IPS-15b (cell line): ENCODE measurements at regions not wholly inside any gene's neighbourhood (a gene's known extent, or its start where the extent isn't known, plus 50 kb on each side); places are given as distances from the start of the nearest gene placed in this dataset.

Experiments used
- H3K27me3 ChIP-seq: one replicate; pipeline ENCODE4 v1.6.1; 2013; ENCODE audit warnings: low read length; ENCODE audit not compliant: control insufficient read depth, insufficient read depth
- H3K36me3 ChIP-seq: one replicate; pipeline ENCODE4 v1.6.1; 2013; ENCODE audit warnings: low read length; ENCODE audit not compliant: control insufficient read depth, insufficient read depth
- H3K4me1 ChIP-seq: one replicate; pipeline ENCODE4 v1.6.1; 2013; ENCODE audit warnings: mild to moderate bottlenecking, low read length; ENCODE audit not compliant: control insufficient read depth, insufficient read depth
- H3K4me3 ChIP-seq: one replicate; pipeline ENCODE4 v1.5.1; 2013; ENCODE audit warnings: low read depth, low read length
- H3K9ac ChIP-seq: one replicate; pipeline ENCODE4 v1.6.1; 2013; ENCODE audit warnings: low read depth, mild to moderate bottlenecking, low read length
- H3K9me3 ChIP-seq: one replicate; pipeline ENCODE4 v1.6.1; 2013; ENCODE audit warnings: mild to moderate bottlenecking, low read length; ENCODE audit not compliant: control insufficient read depth, insufficient read depth

DNA sequence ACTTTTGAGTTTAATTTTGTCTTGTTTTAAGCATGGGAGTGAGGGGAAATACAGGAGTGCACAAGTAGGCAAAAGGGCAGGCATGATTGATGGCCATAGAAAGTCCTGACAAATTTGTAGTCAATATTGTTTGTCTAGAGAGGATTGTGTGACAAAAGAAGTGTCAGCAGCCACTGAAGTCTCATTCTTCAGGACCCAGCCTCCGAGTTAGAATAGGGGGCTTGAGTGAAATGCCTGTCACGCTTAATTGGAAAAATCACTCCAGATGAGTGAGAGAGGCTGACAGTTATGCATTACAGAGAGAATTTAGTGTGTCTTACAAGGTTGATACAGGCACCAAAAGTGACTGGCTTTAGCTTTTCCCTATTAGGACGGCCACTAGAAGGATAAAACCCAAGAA is 81.9 kb upstream of the RPS23 start:
- Histone ChIP-seq H3K9ac (no peak overlapping the region), H3K4me1 (no peaks in the 10 kb centered on the region), H3K36me3 (no peaks in the 10 kb centered on the region), H3K4me3 (no peak overlapping the region), H3K9me3 (no peaks in the 10 kb centered on the region), H3K27me3 (no peaks in the 10 kb centered on the region)

DNA sequence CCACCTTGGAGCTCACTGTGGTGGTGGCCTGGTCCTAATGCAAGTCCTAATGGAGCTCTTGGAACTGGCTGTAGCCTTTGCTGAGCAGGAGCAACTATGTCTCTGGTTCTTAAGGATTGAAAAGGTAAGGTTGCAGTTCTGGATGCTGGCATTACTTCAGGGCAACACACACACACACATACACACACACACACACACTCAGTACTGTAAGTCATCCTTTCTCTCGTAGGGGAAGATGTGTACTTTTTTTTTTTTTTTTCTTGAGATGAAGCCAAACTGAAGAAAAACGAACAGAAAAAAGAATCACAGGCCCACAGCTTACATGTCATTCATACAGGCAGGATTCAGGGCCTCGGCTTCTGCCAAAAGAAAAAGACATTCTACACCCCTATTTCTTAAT is 81.1 kb upstream of the RPS23 start:
- Histone ChIP-seq H3K27me3 (no peaks in the 10 kb centered on the region), H3K4me1 (no peaks in the 10 kb centered on the region), H3K9me3 (no peaks in the 10 kb centered on the region), H3K9ac (no peak overlapping the region), H3K36me3 (no peaks in the 10 kb centered on the region), H3K4me3 (no peak overlapping the region)

GRCh38 chr5:82358457-82358856 is 80.3 kb upstream of the RPS23 start:
- Histone ChIP-seq H3K27me3 (no peaks in the 10 kb centered on the region), H3K4me3 (no peak overlapping the region), H3K9ac (no peak overlapping the region), H3K4me1 (no peaks in the 10 kb centered on the region), H3K36me3 (no peaks in the 10 kb centered on the region), H3K9me3 (no peaks in the 10 kb centered on the region)

DNA sequence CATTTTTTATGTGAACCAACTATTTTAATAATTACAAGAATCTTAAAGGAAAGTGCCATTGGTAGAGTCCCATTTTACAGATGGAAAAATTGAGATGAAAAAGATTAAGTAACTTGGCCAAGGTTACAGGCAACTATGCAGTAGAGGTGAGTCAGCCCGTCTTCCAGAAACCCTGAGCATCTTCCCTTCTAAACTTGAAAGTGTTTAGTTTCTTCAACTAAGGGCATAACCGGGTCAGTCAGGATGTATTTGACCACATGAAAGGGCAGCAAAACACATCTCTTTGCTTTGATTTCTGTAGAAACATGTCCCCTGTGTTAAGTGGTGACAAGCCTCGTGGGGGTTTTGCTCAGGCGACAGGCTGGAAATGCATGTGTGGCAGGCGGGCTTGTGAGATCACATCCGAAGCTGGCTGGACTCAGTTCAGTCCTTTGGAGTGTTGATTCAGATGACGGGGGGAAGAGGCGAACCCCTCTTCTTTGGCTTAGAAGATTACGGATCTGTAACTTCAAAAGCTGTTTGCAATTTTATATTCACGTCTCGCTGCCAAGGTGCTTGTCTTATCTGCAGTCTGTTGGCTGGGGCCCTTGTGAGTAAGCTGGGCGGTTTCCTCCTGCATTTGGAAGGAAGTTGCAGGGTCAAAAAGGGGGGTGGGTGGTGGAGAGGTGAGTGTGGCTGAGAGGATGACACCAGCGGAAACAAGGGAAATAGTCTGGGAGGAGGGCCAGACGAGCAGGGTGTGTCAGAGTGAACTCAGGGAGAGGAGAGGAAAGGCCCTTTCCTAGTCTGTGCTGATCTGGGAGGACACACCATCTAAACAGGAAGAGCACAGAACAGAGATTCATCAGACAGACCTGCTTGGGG is 78.9 kb upstream of the RPS23 start:
- H3K9me3 ChIP-seq, result no peaks in the 10 kb centered on the region
- H3K27me3 ChIP-seq, result no peaks in the 10 kb centered on the region
- H3K4me1 ChIP-seq, result no peaks in the 10 kb centered on the region
- H3K9ac ChIP-seq, result no peak overlapping the region
- H3K4me3 ChIP-seq, result no peak overlapping the region
- H3K36me3 ChIP-seq, result no peaks in the 10 kb centered on the region

DNA sequence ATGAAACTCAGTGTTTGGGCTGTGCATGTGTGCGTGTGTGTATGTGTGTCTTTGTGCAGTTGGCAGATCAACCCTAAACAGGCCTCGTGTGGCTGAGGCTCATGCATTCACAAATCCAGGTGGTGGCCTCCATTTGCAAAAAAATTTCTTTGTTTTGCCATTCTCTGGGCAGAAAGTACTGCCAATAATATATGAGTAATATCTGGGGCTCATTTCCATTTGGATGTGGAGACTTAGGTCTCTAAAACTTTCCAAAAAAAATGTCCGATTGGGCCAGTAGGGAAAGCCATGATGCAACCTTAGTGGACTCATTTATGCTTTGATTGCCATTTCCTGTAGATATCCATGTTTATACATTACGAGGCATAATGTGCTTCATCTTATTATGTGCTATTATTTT is 77.9 kb upstream of the RPS23 start:
- Histone ChIP-seq H3K36me3 (no peaks in the 10 kb centered on the region), H3K27me3 (no peaks in the 10 kb centered on the region), H3K4me1 (no peaks in the 10 kb centered on the region), H3K9me3 (no peaks in the 10 kb centered on the region), H3K4me3 (no peak overlapping the region), H3K9ac (no peak overlapping the region)

- Histone ChIP-seq H3K36me3 (no peaks in the 10 kb centered on the region), H3K4me1 (no peaks in the 10 kb centered on the region), H3K27me3 (no peaks in the 10 kb centered on the region), H3K4me3 (no peak overlapping the region), H3K9ac (no peak overlapping the region), H3K9me3 (no peaks in the 10 kb centered on the region)
Observed at GRCh38 chr5:82355496-82355895, 77.3 kb upstream of the RPS23 start.

- H3K27me3 ChIP-seq, result no peaks in the 10 kb centered on the region
- H3K9me3 ChIP-seq, result no peaks in the 10 kb centered on the region
- H3K4me3 ChIP-seq, result no peak overlapping the region
- H3K36me3 ChIP-seq, result no peaks in the 10 kb centered on the region
- H3K4me1 ChIP-seq, result no peaks in the 10 kb centered on the region
- no peak overlapping the region for H3K9ac ChIP-seq
Observed at GRCh38 chr5:82355053-82355452, 76.9 kb upstream of the RPS23 start.

DNA sequence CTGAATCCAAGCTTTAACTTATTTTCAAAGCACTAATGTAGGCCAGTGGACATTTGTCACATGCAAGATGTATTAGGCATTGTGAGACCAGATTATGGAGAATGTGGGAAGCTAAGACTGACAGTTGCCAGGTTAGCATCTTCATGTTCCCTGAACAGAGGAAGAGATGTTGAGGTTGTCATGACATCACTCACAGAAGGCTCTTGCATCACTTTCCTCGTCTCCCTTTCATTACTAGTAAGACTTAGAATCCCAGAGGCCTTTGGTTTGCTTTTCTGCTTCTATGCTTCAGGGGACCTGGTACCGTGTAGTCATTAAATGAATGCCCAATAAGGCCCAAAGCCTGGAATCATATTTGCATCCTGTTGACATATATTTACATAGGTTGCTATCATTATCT is 76.4 kb upstream of the RPS23 start:
- no peaks in the 10 kb centered on the region for H3K4me1 ChIP-seq
- no peak overlapping the region for H3K4me3 ChIP-seq
- no peak overlapping the region for H3K9ac ChIP-seq
- H3K36me3 ChIP-seq, result no peaks in the 10 kb centered on the region
- no peaks in the 10 kb centered on the region for H3K9me3 ChIP-seq
- H3K27me3 ChIP-seq, result no peaks in the 10 kb centered on the region

GRCh38 chr5:82353522-82353921 is 75.4 kb upstream of the RPS23 start:
- Histone ChIP-seq H3K4me3 (no peak overlapping the region), H3K4me1 (no peaks in the 10 kb centered on the region), H3K9ac (no peak overlapping the region)

DNA sequence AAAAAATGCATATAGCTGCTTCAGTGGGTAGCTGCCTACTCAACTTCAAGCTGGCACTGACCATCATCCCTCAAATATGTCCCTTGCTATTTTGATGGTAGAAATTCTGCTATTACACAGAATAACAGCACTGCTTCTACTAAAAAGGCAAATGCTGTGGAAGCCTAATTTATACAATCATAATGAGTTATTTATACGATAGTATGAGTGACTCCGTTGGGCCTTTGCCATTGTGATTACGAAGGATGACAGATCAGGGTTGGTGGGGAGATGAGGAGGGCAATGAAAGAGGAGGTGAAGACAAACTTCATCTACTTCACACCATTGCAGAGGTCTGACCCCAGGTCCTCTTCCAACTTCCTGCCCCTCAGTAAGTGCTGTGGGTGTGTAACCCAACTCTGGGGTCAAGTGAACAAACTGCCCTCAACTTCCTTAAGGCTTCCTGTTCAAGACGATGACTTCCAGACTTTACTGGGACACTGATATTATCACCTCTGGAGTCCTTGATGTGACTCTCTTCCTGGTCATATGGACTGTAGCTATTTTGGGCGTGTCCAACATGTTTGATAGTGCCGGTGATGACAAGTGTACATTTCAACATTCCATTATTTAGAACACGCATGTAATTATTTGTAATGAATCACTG is 74.1 kb upstream of the RPS23 start:
- Histone ChIP-seq H3K9me3 (no peaks in the 10 kb centered on the region), H3K27me3 (no peaks in the 10 kb centered on the region), H3K4me3 (no peak overlapping the region), H3K4me1 (no peaks in the 10 kb centered on the region), H3K36me3 (no peaks in the 10 kb centered on the region), H3K9ac (no peak overlapping the region)

More at GRCh38 chr5:82353522-82353921, 75.4 kb upstream of the RPS23 start:
- Histone ChIP-seq H3K9me3 (no peaks in the 10 kb centered on the region), H3K36me3 (no peaks in the 10 kb centered on the region), H3K27me3 (no peaks in the 10 kb centered on the region)

DNA sequence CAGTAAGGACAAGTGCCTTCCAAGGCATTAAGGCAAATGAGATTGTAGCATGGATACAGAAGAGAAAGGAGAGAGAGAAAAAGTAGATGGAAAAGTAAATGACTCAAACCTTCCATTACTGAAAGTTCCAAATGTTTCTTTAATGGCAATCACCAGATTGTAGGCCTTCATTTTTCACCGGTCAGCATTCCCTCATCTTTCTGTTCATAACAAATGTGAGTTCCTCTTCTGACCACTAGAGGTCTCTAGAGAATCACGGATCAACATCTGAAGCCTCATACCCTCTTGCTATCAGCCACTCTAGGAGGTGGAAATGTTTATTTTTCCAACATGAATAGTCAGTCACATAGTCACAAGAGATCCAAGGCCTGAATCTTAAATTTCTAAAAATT is 73.6 kb upstream of the RPS23 start:
- Histone ChIP-seq H3K27me3 (no peaks in the 10 kb centered on the region), H3K36me3 (no peaks in the 10 kb centered on the region), H3K9ac (no peak overlapping the region), H3K4me3 (no peak overlapping the region), H3K4me1 (no peaks in the 10 kb centered on the region), H3K9me3 (no peaks in the 10 kb centered on the region)

DNA sequence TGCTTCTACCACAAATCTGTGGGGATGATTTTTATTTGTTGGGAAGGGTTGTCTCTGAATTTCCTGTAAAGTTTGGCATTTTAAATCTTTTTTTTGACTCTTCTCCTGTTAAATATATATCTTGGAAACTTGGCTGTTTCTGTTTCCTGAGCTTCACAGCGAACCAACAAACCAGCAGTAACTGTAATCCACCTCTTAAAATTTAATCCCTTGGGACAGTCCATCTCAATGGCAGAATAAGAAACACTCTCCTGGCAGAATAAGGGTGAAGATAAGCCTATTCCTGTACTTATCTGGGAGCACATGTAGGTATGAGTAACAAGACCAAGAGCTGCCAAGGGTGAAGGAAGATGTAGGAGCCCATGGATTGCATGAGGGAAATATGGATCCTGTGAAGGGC is 73.1 kb upstream of the RPS23 start:
- H3K36me3 ChIP-seq, result no peaks in the 10 kb centered on the region
- no peaks in the 10 kb centered on the region for H3K27me3 ChIP-seq
- no peak overlapping the region for H3K4me3 ChIP-seq
- no peaks in the 10 kb centered on the region for H3K9me3 ChIP-seq
- H3K9ac ChIP-seq, result no peak overlapping the region
- H3K4me1 ChIP-seq, result no peaks in the 10 kb centered on the region
